GM23338 (cell line): ENCODE measurements at regions not wholly inside any gene's neighbourhood (a gene's known extent, or its start where the extent isn't known, plus 50 kb on each side); places are given as distances from the start of the nearest gene placed in this dataset.

ENCODE experiments used
- EZH2 ChIP-seq: fragments of 200-600 bp; sonication (generic); IDR thresholded peaks from one replicate; pipeline ENCODE4 v1.8.0; 2017; ENCODE audit warnings: antibody characterized with exemption, mild to moderate bottlenecking, low read depth; ENCODE audit not compliant: unreplicated experiment
- EZH2phosphoT487 ChIP-seq: fragments of 200-600 bp; sonication (generic); IDR thresholded peaks from one replicate; pipeline ENCODE4 v1.8.1; 2018; ENCODE audit warnings: antibody characterized with exemption; ENCODE audit not compliant: unreplicated experiment
- JUNB ChIP-seq: IDR thresholded peaks from one replicate; pipeline ENCODE4 v1.6.1; 2016; ENCODE audit warnings: antibody characterized with exemption; ENCODE audit not compliant: unreplicated experiment
- POLR2AphosphoS5 ChIP-seq: IDR thresholded peaks from 2 replicates; pipeline ENCODE4 v1.6.1; 2016; ENCODE audit warnings: antibody characterized with exemption, low read depth
- REST ChIP-seq: IDR thresholded peaks from one replicate; pipeline ENCODE4 v1.6.1; 2018; ENCODE audit warnings: antibody characterized with exemption; ENCODE audit not compliant: unreplicated experiment
- STAT1 ChIP-seq: IDR thresholded peaks from one replicate; pipeline ENCODE4 v1.6.1; 2016; ENCODE audit warnings: antibody characterized with exemption; ENCODE audit not compliant: unreplicated experiment
- ZNF114 ChIP-seq: fragments of 250-450 bp; sonication (Bioruptor Pico); IDR thresholded peaks from 2 replicates; pipeline ENCODE4 v1.5.0; 2020; ENCODE audit warnings: mild to moderate bottlenecking, moderate library complexity
- ZNF331 ChIP-seq: fragments of 250-450 bp; sonication (Bioruptor Pico); IDR thresholded peaks from 2 replicates; pipeline ENCODE4 v1.5.0; 2020; ENCODE audit warnings: low read depth, mild to moderate bottlenecking, moderate library complexity
- ZNF462 ChIP-seq: fragments of 250-450 bp; sonication (Bioruptor Pico); IDR thresholded peaks from 2 replicates; pipeline ENCODE4 v1.5.0; 2020; ENCODE audit warnings: mild to moderate bottlenecking, moderate library complexity
- TF ChIP-seq, protein P1 (sequence below): IDR thresholded peaks from 2 replicates; pipeline ENCODE4 v1.6.1; 2016; ENCODE audit warnings: antibody characterized with exemption
- TF ChIP-seq, protein P2 (sequence below), 2 experiments: fragments of 200-600 bp in 1 of 2; sonication (generic) in 1 of 2; conservative IDR thresholded peaks; 2 replicates each; pipeline versions ENCODE4 v1.5.1 to v1.6.1; 2016 to 2017; ENCODE audit warnings: antibody characterized with exemption in 2 of 2, low read depth in 2 of 2, mild to moderate bottlenecking in 2 of 2, moderate library complexity in 1 of 2

GRCh38 chr4:3709846-3710441 is 56.2 kb upstream of the ADRA2C start (continued):
- no peak for TF ChIP-seq ZNF462
- TF ChIP-seq REST: no peak
- no peak for TF ChIP-seq POLR2AphosphoS5
- no peak for TF ChIP-seq JUNB
- TF ChIP-seq ZNF114 (CRISPR knock-in tag): no peak
- TF ChIP-seq, protein P1, sequence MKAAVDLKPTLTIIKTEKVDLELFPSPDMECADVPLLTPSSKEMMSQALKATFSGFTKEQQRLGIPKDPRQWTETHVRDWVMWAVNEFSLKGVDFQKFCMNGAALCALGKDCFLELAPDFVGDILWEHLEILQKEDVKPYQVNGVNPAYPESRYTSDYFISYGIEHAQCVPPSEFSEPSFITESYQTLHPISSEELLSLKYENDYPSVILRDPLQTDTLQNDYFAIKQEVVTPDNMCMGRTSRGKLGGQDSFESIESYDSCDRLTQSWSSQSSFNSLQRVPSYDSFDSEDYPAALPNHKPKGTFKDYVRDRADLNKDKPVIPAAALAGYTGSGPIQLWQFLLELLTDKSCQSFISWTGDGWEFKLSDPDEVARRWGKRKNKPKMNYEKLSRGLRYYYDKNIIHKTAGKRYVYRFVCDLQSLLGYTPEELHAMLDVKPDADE: no peak
- no peak for TF ChIP-seq EZH2phosphoT487
- TF ChIP-seq STAT1: no peak
- TF ChIP-seq, protein P2, sequence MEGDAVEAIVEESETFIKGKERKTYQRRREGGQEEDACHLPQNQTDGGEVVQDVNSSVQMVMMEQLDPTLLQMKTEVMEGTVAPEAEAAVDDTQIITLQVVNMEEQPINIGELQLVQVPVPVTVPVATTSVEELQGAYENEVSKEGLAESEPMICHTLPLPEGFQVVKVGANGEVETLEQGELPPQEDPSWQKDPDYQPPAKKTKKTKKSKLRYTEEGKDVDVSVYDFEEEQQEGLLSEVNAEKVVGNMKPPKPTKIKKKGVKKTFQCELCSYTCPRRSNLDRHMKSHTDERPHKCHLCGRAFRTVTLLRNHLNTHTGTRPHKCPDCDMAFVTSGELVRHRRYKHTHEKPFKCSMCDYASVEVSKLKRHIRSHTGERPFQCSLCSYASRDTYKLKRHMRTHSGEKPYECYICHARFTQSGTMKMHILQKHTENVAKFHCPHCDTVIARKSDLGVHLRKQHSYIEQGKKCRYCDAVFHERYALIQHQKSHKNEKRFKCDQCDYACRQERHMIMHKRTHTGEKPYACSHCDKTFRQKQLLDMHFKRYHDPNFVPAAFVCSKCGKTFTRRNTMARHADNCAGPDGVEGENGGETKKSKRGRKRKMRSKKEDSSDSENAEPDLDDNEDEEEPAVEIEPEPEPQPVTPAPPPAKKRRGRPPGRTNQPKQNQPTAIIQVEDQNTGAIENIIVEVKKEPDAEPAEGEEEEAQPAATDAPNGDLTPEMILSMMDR (conservative IDR thresholded peaks at IDR 0.05; ENCODE audit: low read depth in 2 of 2): no peak
- no peak for TF ChIP-seq ZNF331 (CRISPR knock-in tag)
- TF ChIP-seq EZH2: no peak
